Hematopoietic multipotent progenitor cell treated with erythropoietin and hydrocortisone succinate and interleukin-3 and kit ligand, for 15 days (in vitro differentiated cells): ENCODE measurements at regions not wholly inside any gene's neighbourhood (a gene's known extent, or its start where the extent isn't known, plus 50 kb on each side); places are given as distances from the start of the nearest gene placed in this dataset.

Experiments
- DNase-seq: peaks from one replicate; pipeline ENCODE4 v3.0.0-alpha.2; 2015; ENCODE audit warnings: low spot score

DNA sequence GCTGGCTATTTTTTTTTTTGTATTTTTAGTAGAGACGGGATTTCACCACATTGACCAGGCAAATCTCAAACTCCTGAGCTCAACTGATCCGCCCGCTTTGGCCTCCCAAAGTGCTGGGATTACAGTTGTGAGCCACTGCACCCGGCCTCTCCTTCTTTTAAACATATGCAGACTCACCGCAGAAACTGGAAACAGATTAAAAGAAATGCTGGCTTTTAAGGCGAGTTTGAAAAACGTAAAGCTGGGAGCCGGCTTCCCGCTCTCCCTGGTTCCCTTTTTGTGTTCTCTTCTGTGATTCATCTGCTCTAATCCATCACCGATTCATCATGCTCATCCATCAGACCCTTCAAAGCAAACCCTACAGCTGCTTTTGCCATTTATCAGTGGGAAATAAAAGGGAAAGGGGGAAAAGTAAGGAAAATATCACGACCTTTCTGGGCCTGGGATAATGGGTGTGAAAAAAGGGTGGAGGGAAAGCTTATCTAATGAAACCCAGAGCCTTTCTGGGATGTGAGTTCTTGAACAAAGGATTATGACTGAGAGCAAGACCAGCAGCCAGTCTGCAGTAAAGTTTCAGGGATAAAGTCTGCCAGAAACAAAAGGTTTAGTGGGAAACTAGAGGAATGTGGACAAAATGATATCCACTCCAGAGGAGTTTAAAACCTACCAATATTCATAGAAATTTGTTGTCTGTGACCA lies 92.3 kb upstream of the LRIG1 start:
- DNase-seq, result no peak

DNA sequence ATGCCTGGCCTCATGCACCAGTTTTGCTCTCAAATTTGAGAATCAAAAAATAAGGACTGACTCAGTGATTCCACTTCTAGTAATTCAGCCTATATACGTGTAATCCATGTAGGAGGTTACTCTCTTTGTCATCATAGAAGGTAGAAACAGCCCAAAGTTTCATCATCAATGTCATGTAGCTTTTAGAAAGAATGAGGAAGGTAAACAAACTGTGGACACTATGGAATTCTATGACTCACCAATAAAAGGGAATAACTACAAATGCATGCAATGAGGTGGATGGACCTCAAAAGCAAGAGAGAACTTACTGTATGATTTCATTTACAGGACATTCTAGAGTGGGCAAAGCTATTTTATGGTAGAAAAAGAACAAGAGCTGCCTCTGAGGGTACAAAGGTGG lies 93.2 kb upstream of the LRIG1 start:
- DNase-seq, result no peak

DNA sequence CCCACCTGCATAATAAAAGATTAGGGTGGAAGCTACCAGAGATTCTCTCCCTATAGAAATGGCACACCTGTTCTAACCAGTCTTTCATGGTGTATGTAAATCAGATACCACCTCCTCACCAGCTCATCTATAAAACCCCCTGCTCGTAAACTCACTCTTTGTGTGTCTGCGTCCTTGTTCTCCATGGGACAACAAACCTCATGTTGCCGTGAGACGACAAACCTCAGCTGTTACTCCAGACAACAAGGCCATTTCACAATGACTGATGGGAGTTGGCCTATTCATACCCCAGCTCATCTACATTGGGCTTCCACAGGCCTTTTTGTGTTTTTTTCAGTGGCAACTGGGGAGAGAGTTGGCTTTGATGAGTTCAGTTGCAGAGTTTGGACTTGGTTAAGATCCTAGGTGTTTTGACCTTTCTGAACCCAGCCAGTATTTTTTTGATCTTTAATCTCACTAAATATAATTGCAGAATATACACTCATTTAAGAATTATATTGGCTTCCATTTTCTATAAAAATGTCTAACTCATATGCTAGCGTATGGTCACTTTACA lies 96.6 kb upstream of the LRIG1 start:
- DNase-seq, result no peak

DNA sequence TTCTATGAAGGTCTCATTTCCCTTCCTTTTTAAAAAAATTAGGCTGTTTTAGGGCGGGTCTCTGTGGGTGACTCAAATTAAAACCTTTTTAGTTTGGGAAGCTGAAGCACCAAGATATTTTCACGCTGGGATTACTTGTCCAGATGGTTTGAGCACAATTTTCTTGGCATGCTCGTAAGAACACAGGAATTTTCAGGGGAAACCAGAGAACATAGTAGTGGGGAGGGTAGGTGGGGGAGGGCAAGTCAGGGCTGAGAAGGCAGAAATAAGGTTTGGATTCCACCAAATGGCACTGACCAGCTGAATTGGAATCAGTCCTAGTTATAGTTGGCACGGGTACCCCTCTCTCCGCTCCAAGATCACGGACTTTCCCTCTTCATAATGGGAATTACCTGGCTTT lies 97.3 kb upstream of the LRIG1 start:
- DNase-seq, result no peak

DNA sequence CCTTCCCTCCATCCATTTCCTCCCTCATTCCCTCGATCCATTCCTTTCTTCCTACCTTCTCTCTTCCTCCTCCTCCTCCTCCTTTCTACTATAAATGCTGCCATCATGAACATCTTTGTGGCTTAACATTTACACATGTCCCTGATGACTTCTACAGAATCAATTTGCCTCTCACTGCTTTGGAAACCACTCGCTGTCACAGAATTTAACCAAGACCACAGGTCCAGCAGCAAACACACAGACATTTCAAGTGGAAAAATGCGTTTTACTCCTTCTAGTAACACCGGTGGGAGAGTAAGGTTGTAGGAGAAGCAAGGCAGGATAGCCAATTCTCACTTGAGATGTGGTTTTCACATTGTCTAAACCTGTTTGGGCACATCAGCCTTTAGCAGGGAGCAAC lies 101.4 kb upstream of the LRIG1 start:
- no peak for DNase-seq

DNA sequence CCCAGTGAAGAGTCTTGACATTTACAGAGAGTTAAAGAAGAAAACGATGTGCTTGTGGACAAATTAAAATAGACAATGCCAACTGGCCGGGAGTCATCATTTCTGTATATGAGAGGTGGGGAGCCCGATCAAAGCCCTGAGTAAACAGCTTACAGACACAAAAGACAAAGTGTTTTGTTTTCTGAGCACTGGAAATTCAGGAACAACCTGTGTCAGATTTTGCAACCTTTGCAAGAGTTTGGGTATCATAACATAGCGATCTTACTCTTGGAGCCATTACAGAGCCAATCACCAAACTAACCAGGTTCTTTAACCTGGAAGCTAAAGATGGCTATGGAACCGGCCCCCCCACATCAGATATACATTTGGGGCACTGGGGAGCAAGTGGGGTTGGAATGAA lies 101.9 kb upstream of the LRIG1 start:
- no peak for DNase-seq

DNA sequence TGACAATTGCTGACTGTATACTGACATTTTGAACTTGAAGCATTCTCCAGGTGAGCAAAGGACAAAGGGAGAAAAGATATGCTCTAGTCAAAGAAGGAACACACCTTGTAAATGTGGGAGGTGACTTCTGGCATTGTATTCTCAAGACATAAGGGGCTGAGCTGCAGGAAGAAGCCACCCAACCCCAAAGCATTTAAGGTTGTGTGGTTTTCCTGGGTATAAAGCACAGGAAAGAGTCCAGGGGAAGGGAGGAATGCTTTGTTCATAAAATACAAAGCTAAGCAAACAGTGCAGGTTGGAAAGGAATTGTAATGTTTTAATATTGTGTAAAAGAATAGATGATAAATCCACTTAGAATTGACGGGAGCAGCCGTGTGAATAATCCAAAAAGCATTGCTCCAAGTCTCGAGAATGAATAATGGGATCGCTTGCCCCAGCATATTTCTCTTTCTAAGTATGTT lies 102.4 kb upstream of the LRIG1 start:
- no peak for DNase-seq

DNA sequence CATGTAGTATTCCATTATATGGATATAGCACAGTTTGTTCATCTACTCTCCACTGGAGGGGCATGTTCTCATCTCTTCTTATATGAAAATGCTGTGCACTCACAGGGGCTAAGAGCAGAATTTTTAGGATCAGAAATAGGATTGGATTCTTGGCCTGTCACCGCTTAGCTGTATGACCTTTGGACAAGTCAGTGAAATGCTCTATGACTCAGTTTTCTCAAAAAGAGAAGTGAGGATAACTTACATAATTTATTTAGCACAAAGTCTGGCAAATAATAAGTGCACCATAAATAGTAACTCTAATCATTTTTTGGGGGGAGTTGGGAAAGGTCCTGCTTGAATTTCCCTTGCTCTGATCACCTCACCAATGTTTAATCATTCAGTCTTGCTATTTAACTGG lies 103.7 kb upstream of the LRIG1 start:
- DNase-seq, result no peak

DNA sequence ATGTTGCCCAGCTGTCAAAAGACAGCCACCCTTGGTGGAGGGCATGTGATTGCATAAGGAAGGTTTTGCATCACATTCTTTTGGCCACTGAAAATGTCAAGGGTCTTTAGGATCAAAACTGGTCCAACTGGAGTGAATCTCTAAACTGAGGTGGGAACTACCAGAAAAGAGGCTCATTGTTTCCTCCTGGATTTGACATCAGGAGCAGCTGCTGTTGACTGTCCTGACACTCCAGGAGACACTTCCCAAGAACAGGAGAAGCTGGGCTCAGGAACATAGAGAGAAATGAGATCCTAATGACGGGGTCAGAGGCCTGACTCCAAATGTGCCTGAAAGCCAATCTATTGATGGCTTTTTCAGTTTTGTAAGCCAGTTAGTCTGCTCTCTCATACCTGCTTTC lies 105.3 kb upstream of the LRIG1 start:
- no peak for DNase-seq

DNA sequence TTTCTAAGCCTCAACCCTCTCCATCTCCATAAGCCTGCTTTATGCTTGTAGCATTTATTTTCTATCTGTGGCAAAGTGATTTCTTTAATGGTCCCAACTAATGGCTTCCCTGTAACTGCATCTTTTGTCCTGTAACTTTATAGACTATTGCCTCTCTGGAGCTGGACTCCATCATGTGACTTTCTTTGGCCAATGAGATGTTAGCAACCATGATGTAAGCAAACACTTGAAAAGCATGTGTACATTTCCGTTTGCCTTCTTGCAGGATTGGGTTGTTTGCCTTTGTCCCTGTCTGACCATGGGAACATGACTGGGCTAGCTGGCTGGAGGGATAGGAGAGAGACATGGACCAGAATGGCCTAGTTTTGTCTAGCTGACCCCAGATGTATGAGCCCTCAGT lies 106.0 kb upstream of the LRIG1 start:
- no peak for DNase-seq

DNA sequence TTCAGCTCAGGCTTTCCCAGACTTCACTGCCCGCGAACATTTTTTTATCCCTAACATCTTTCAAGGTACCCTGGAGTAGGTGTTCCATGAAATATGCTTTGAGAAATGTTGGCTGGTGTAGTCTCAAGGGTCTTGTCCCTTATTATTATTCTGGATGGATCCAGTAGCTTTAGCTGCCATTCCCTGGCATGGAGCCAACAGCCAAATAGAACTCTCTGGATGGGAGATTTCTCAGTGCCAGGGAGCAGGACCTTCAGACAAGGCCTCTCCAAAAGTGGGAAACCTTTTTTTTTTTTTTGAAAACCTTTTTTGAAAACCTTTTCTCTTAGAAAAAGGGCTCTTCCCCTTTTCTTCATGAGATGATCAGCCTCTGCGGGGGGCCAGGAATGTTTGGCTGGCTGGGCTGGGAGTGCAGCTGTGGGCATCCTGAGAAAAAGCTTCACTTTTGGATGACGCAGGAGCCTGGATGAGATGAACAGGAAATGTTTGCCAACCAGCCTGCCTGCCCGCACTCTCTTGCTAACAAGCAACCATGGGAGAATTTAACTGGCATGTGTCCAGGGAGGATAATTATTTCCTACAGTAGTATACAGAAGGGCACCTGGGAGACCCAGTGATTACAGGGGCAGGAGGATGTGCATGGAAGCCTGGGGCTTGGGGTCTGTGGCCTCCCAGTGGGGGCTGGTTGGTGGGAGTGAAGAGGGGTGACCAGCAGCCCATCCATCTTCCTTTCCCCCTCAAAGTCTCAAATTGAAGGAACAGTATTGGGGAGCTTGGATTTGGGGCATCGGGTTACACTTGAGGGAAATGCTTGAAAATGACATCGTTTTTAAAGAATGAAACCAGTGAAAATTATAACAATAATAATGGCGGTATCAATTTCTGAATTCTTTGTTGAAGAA lies 109.1 kb upstream of the LRIG1 start:
- DNase-seq, result no peak

DNA sequence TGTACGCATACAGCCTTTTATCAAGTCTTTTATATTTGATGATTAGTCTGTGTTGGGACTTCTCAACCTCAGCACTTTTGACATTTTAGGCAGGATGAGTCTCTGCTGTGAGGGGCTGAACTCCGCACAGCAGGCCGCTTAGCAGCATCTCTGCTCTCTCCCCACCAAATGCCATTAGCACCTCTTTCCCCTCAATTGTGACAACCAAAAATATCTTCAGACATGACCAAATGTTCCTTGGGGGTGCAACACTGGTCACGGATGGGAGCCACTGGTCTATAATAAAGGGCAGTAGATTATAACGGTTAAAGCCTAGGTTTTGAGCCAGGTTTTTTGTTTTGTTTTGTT lies 109.7 kb upstream of the LRIG1 start:
- no peak for DNase-seq

DNA sequence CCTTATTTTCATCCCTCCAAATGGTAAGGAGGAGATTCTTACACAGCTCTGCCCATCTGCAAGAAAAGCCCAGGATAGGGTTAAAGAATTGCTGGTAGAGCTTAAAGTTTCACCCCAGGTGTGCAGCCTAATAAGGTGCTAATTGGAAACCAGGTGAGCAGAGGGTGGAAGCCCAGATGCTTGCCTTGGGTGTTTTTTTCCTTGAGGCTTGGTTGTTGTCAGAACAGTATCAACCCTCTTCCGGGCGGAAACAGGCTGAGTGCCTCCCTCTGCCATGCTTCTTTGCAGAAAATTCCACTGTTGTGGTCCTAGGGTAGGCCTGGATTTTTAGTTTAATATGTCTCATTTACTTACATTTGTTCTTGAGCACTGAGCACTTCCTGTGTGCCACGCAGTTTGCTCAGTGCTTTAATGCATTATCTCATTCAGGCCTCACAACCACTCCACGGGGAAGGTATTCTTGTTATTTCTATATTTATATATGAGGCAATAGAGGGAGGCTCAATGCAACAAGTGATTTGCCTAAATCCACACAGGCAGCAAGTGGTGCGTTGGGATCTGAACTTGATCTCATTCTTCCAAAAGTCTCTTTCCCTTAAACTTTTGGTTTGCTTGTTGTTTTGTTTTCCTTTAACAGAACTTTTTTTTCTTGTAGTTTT lies 115.0 kb upstream of the LRIG1 start:
- DNase-seq, result no peak

DNA sequence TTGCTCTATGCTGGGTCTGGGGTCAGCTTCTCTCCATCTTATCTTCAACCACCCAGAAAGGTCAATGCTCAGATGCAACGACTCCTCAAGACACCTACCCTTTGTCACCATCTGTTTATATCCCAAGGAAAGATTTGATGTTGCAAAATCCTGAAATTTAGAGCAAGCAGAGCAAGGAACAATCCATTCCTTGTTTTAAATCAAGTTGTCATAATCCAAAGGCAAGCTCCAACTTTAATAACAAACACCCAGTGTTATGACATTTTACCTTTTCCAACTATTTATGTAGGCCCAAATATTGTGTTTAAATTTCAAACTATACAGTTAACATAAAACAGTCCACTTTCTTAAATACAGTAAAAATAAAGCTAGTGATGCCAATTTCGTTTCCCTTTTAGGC lies 116.5 kb upstream of the LRIG1 start:
- DNase-seq, result no peak

DNA sequence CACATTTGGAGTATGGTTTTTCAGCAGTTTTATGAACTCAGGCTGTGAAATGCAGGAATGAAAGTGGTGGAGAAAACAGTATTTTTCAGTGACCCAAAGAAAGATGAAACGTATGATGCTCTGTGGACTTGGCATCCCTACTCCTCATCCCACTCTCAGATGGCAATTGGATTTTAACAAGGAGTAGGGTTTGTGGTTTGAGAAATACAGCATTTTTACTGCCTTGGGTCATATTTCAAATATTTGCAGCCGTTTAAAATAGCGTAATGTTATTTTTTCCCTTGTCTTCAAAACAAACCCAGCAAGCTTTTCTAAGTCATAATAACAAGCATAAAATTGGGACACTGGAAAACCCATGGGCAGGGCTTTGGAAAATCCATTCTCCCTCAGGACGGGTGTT lies 117.2 kb upstream of the LRIG1 start:
- no peak for DNase-seq

DNA sequence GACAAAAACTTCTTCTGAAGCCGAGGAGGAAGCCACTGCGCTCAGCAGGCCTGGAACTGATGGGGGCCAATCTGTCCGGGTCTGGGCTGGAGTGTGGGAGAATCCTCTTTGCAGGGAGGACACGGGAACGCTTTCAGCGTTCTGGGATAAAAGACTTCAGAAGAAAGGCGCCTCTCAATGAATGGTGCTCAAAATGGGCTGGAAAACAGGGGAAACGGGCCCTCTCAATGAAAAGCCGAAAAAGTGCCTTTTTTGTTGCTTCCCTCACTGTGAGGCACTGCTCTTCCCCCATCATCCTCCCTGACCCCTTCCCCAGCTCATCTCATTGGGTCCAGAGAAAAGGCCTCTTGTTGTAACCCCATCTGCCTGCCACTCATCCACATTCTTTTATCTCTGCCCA lies 119.5 kb upstream of the LRIG1 start:
- no peak for DNase-seq

DNA sequence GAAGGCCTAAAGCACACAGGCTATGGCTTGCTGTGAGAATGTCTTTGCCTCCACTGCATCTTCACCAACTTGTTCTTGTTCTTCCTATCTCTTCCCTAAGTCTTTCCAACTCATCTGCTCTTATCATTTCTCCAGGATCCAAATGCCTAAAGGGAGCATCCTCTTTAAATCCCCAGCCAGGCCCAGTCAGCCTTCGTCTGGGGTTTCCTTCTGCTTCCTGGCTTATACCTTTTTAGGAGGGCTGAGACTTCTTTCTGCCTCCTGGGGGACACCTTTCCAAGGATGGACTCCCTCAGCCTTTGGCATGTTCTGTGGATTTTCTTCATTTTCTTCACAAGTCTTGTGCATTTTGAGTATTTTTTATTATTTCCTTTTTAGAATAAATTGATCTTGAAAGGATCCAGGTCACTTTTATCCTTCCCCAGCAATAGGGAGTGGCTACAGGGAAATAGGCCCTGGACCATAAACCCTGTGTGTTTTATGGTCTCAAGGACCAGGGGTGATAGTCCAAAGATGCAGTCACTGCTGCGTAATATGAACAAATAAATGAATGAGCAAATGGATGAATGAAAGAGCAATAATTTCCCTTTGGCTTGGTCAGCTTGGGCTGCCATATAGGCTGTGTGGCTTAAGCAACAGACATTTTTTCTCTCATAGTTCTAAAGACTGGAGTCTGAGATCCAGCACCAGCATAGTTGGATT lies 122.1 kb upstream of the LRIG1 start:
- DNase-seq, result no peak

DNA sequence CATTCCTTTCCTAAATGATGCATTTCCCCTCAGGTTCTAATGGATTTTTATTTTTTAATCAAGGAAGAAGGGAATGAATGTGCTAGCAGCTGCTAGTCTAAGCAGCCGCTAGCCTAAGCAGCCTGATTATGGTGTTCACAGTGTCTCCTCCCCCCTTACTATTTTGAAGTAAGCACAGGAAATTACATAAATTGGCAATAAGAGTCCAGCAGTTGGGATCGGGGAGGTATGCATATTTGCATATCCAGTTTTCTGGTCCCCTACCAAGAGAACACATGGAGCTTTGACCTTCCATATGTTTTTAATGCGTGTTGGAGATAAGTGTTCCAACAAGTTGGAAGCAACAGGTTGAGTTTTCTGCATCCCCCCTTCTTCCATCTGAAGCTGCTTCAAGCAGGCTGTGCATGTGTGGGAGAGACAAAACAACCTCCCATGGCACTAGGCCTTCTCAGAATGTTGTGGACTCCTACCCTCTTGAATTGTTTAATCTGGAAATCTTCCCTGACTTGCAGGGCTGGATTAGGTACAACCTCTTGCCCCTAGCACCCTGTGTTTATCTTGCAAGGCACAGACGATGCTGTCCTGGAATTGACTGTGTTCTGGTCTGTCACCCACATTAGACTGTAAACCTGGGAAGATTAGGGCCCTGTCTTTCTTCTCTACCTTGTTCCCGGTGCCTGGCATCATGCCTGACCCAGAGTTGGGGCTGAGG lies 124.8 kb upstream of the LRIG1 start:
- no peak for DNase-seq

DNA sequence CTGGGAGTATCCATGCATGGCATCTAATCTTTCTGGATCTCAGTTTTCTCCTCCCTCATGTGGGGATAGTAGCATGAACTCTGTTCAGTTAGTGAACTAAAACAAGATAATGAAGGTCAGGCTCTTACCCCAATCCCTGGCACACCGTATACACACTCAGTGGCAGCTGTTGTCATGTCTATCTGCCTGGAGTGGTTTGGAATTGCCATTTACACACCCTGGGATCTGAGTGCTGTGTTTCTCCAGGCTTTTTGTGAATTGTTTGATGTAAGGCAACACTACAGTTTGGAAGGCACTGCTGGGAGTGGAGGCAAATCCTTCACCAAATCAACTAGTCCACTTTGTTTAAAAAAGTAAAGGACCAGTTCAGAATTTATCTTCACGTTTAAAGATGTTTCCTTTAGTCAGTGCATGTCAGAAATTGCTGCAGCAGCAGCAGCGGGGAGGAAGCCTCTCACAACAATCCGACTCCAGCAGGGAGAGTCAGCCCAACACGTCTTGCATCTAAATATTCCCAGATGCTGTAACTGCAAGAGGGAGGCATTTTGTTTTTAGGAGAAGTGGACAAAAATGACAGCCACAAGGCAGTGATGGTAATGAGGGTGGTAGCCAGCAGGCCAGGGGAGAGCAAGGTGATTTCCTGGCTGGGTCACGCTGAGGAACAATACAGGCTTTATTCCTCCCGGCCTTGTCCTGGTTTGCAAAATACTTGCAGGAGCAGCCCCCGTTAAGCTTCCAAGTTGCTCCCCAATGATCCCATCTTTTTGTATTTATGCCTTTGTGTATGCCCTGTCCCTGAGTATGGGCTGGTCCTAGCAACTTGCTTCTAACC lies 128.5 kb upstream of the LRIG1 start:
- no peak for DNase-seq

DNA sequence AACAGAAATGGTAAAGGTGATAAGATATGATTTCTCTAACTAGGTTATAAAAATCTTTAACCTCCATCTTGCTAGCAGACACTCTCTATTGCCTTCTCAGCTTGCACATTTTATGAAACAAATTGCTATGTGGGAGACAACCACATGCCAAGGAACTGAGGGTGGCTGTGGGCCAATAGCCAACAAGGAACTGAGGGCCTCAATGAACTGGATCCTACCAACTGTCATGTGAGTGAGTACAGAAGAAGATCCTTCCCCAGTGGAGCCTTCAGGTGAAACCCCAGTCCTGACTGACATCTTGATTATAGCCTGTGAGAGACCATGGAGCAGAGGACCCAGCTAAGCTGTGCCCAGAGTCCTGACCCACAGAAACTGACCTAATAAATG lies 129.2 kb upstream of the LRIG1 start:
- DNase-seq, result no peak
